ENCODE measurements at regions not wholly inside any gene's neighbourhood (a gene's known extent, or its start where the extent isn't known, plus 50 kb on each side); places are given as distances from the start of the nearest gene placed in this dataset.

DNA sequence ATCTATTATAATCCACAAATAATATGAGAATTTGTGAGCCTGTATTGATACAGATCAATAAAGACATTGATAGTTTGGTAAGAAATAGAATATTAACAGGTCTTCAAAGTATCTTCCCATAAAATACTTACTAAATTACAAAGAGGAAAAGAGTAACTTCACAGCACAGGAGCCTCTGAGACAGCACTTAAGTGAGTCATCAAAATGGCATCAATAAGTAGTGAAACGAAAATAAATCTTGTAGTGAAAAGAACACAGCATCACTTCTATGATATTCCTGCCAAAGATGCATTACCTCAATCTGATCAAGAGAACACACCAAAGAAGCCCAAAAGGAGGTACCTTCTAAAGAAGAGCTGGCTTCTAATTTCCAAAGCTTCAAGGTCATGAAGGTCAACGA is 116.4 kb downstream of the CBLN2 start:
- TF ChIP-seq, protein P1, sequence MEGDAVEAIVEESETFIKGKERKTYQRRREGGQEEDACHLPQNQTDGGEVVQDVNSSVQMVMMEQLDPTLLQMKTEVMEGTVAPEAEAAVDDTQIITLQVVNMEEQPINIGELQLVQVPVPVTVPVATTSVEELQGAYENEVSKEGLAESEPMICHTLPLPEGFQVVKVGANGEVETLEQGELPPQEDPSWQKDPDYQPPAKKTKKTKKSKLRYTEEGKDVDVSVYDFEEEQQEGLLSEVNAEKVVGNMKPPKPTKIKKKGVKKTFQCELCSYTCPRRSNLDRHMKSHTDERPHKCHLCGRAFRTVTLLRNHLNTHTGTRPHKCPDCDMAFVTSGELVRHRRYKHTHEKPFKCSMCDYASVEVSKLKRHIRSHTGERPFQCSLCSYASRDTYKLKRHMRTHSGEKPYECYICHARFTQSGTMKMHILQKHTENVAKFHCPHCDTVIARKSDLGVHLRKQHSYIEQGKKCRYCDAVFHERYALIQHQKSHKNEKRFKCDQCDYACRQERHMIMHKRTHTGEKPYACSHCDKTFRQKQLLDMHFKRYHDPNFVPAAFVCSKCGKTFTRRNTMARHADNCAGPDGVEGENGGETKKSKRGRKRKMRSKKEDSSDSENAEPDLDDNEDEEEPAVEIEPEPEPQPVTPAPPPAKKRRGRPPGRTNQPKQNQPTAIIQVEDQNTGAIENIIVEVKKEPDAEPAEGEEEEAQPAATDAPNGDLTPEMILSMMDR (IDR thresholded peaks at IDR 0.05), result no peak
- no peak for TF ChIP-seq POLR2A (IDR thresholded peaks at IDR 0.05)

Measured in right lobe of liver (tissue), 4 donors.